NCI-H187 (cell line): ENCODE measurements at regions not wholly inside any gene's neighbourhood (a gene's known extent, or its start where the extent isn't known, plus 50 kb on each side); places are given as distances from the start of the nearest gene placed in this dataset.

Experiments
- DNase-seq, 2 experiments: peaks; one replicate each; lab custom pipeline; 2025; lab: John Stamatoyannopoulos, UW

- DNase-seq: no peak
Observed at GRCh38 chr21:35849144-35849543, 211.2 kb downstream of the SETD4 start.

GRCh38 chr21:35843911-35844667 is 216.2 kb downstream of the SETD4 start:
- DNase-seq: no peak

GRCh38 chr21:35840949-35841348 is 219.4 kb downstream of the SETD4 start:
- no peak for DNase-seq

GRCh38 chr21:35840197-35840799 is 220.0 kb downstream of the SETD4 start:
- DNase-seq: peak; percentile 37 to 47

GRCh38 chr21:35838987-35839763 is 221.2 kb downstream of the SETD4 start:
- DNase-seq: no peak

GRCh38 chr21:35838350-35838749 is 222.0 kb downstream of the SETD4 start:
- DNase-seq: no peak

- DNase-seq: no peak
Observed at GRCh38 chr21:35833991-35834390, 226.3 kb downstream of the SETD4 start.

- no peak for DNase-seq
Observed at GRCh38 chr21:35833388-35833787, 226.9 kb downstream of the SETD4 start.

GRCh38 chr21:35831230-35831629 is 229.1 kb downstream of the SETD4 start:
- DNase-seq: no peak

GRCh38 chr21:35829067-35829466 is 231.3 kb downstream of the SETD4 start:
- peak; percentile 73 to 85 for DNase-seq

GRCh38 chr21:35828161-35828560 is 232.2 kb downstream of the SETD4 start:
- DNase-seq: no peak

GRCh38 chr21:35827004-35827403 is 233.3 kb downstream of the SETD4 start:
- no peak for DNase-seq

GRCh38 chr21:35825370-35826353 is 234.7 kb downstream of the SETD4 start:
- DNase-seq: no peak

- DNase-seq: no peak
Observed at GRCh38 chr21:35824136-35824535, 236.2 kb downstream of the SETD4 start.

GRCh38 chr21:35819134-35819533 is 241.2 kb downstream of the SETD4 start:
- peak in 1 of 2 experiments; percentile 41 for DNase-seq

- DNase-seq: no peak
Observed at GRCh38 chr21:35818597-35818996, 241.7 kb downstream of the SETD4 start.

GRCh38 chr21:35814858-35815619 is 245.3 kb downstream of the SETD4 start:
- DNase-seq: no peak

GRCh38 chr21:35812679-35813078 is 247.6 kb downstream of the SETD4 start:
- DNase-seq: no peak

GRCh38 chr21:35811191-35811806 is 249.0 kb downstream of the SETD4 start:
- DNase-seq: no peak

- DNase-seq: no peak
Observed at GRCh38 chr21:35810431-35810970, 249.8 kb downstream of the SETD4 start.
